ENCODE measurements at regions not wholly inside any gene's neighbourhood (a gene's known extent, or its start where the extent isn't known, plus 50 kb on each side); places are given as distances from the start of the nearest gene placed in this dataset.

DNA sequence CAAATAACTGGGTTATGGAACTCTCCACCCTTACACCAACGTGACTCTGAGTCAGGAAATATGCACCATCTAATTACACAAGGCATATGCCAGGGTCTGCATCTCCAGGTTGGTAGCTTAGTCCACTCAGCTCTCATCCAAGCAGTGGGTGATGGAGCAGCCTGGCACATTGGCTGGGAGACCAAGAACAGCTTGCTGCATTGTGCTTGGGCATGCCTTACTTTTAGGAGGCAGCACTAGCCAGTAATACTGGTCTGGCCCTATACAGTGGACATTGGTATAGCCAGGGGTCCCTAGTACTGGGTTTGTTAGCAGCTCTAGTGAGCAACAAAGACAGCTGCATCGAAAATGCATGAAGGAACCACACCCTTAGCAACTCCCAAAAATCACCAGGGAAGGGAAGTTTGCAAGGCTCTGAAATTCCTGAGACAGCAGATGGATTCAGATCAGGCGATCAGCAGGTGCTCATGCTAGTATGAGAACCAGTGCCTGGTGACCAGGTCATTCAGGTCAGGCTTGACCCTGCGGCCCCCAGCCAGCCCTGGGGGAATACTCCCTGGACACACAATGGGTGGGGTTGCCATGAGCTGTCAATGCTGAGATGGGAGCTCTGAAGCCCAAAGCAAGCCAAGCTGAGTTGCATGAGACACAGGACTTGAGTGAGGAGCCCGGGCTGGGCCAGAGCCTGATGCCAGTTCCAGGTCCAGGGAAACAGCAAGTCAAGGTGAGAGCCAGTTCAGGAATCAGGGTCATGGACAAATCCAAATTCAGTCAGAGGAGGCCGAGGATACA is 217.9 kb upstream of the ZMIZ1 start:
- no peak for DNase-seq

DNA sequence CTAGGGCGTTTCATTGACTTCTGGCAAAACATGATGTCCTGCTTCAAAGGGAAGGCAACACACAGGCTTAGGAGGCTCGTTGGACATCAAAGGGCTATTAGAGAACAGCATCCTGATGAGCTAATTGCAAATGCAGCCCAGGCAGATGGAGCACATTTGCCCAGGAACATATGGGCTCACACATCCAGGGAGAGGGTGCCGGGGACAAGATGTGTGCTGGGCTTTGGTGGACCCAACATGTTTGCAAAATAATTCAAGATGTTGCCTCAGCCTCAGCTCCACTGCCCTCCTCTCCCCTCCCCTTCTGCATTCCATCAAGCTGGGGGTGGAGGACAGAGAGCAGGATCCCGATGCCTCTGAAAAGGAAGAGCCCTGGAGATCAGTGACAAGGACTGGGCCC is 217.1 kb upstream of the ZMIZ1 start:
- no peak for DNase-seq

DNA sequence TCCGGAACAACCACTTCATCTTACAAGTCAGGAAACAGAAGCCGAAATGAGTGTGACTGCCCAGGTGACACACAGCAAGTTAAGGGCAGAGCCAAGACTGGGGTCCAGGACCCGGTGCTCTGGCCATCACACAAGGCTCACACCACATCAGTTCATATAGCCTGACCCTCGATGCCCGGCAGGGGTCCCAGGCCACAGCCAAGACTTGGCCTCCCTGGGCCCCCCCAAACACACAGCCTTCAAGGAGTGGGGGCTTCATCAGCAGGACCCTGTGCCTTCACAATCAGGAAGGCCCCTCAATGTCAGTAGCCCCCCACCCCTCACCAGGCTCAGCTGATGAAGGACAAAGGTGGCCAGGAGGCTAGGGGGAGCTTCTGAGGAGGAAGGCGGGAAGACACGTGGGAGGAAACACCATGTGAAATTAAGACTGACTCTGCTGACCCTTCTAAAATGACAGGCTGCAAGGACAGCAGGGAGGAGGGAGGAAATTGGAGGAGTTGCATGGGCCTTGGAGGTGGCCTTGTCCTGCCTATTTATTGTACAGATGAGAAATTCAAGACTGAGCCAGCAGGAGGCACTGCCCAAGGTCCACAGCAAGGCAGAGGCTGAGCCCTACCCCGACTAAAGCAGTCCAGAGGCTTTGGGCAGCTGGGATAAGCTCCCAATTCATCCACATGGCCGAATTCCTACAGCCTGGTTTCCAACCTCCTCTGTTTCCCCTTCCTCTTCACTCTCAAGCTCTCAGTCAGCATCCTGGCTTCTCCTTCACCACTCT is 216.1 kb upstream of the ZMIZ1 start:
- DNase-seq: peak; percentile 7

DNA sequence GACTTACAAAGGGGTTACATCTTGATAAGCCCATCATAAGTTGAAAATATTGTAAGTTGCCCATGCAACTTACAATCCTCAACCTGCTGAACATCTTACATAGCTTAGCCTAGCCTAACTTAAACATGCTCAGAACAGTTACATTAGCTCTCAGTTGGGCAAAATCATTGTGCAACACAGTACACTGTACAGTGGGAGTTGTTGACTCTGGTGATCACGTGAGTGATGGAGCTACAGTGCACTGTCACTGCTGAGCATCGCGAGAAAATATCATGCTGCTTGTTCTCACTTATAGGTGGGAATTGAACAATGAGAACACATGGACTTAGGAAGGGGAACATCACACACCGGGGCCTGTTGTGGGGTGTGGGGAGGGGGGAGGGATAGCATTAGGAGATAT is 214.9 kb upstream of the ZMIZ1 start:
- DNase-seq: no peak

GRCh38 chr10:78856421-78856820 is 212.3 kb upstream of the ZMIZ1 start:
- DNase-seq: no peak

GRCh38 chr10:78857193-78857592 is 211.6 kb upstream of the ZMIZ1 start:
- DNase-seq: no peak

DNA sequence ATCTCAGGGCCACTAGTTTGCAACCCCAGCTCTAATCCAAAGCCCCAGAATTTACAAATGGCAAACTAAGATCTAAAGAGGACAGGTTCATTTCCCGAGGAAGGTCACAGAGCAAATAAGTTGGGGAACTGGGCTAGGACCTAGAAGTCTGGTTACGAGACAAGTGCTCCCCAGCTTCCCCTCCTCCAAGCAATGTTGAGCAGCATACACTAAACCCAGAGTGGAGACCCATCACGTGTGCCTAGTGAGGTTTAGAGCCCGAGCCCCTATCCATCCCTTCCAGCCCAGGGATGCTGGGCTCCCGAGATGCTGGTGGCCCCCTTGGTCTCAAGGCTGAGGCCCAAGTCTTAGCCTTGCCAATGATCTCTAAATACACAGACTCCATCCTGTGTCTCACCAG is 209.5 kb upstream of the ZMIZ1 start:
- DNase-seq: no peak

DNA sequence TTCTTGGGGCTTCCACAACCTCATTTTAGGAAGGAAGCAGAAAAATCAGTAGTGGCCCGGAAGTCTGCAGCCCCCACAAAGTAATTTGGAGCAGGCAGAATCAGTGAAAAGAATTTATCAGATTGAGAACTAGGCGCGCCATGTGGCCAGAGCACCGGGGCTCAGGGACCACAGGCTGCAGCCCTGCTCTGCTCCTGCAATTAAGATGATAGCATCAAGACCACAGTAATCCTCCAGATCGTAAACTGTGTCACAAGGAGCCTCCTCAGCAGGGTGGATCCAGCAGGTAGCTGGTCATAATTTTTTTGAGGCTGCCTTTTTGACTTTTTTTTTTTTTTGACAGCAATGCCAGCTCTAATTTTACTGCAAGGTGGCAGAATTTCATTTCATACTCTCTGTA is 209.0 kb upstream of the ZMIZ1 start:
- DNase-seq: no peak

DNA sequence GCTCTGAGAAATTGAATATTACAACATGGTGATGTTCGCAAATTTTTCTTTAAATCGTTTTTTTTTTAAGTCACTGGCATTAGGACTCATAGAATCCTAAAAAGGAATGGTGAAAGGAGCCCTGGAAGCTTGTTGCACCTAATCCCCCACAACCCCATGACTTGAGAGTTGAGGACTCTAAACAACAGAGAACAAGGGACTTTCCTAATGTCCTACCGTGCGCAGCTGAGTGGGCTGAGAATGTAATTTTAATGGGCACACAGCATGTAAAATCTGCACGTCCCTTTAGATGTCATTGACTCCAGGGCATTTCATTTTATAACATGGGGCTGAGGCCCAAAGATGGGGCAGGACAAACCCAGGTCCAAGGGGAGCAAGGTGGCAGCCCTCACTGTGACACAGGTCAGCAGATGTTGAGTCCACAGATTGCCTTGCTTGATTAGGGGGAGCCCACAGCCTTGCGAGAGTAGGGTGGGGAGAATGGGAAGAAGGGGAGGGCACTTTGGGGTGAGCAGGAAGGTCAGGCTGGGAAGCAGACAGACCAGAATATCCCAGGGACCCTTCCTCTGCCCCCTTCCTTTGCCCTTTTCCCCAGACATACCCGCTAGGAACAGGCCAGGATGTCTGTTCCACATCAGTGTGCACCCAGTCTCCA is 208.4 kb upstream of the ZMIZ1 start:
- no peak for DNase-seq

DNA sequence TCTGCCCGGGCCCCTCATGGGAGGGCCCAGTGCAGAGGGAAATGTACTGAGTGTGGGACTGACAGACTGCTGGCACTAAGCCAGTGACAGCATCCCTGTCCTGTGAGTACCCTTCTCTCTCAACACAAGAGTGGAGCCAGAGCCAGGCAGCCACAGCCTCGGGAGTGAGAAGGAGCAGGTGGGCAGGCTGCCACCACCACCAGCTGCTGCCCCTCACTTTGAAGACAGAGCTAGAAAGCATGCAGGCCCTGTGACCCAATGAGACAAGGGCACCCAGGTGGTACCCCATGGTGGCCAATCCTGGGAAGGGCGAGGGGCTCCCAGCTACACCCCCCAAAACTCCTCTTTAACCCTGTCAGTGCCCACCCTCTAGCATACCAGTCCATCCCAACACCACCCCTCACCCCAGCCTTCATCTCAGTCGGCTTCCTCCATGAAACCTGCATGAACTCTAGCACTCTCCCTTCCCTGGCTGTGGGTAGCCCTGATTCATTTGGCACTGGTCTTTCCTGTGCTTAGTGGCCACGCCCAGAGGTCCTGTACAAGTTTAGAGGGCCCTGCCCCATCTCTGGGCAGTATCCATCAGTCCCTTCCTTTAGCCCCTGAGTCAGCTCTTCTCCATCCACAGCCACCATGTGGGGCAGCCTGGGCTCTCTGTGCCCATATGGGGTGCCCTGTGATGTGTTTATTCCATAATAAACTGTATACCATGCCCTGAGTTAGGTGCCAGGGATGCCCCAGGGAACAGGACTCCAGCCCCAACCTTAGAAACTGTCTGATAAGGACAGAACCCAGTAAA is 207.0 kb upstream of the ZMIZ1 start:
- no peak for DNase-seq

GRCh38 chr10:78862328-78862640 is 206.5 kb upstream of the ZMIZ1 start:
- no peak for DNase-seq

DNA sequence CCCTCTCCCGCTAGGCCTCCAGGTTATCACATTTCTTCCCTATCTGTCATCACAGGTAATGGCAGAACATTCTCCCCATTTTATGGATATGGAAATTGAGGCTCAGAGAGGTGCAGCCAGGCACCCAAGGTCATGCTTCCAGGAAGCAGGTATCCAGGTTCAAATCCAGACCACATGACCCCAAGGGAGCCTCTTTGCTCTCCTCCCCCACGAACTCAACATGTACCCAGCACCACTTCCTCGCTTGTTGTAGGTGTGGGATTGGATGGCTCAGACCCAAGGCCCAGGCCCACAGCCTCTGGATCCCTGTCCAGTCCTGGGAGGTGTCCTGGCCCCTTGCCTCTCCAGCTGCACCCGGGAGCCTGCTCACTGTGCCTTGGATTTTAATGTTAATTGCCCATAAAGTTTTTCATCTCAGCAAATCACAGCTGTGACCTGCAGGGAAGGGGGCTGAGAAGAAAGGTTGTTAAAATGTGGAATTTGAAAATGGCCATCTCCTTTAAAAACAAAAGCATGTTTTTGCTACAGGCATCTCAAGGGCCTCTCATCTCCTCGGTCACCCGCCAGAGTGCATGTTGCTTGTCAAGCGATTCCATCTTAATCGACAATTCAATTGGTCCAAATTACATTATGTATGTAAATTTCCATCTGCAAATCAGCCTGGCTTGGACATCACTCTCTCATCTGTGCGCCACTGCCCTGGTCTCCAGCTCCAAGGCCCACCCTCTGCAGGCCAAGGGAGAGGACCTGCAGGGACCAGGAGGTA is 205.4 kb upstream of the ZMIZ1 start:
- DNase-seq: no peak

- DNase-seq: no peak
Observed at GRCh38 chr10:78863906-78864239, 204.9 kb upstream of the ZMIZ1 start.

DNA sequence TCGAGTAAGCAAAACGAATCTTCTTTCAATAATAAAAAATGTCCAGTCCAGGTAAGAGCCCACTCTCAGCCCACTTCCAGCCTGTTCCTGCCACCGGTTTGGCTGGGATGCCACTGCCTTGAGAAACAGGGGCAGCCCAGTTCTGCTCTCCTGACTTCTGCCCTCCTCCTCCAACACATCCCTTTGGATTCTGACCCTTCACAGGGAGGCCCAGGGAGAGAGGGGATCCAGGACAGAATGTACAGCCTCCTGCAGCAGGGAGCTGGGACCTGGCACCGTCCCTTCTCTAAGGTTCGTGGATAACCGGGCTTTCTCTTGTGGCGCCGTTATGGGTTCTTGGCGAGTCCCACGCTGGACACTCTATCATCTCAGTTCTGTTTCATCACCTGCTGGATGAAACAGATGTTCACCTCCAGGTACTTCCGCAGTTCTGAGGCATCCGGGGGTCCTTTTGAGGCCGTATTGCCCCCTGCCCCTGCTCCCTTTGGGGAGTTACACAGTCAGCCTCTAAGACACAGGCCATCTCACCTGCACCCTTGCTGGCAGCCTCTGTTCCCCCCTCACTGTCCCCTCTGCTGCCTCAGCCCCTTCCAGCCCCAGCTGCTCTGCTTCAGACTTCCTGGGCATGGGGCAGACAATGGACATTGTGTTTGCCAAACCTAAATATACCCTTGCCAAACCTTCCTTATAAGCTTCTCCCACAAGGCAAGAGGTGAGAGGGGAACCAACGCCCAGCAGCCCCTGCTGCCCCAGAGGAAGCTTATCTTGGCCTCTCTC is 203.8 kb upstream of the ZMIZ1 start:
- DNase-seq: no peak

GRCh38 chr10:78865538-78865875 is 203.3 kb upstream of the ZMIZ1 start:
- DNase-seq: no peak

GRCh38 chr10:78865931-78866717 is 202.6 kb upstream of the ZMIZ1 start:
- DNase-seq: no peak

DNA sequence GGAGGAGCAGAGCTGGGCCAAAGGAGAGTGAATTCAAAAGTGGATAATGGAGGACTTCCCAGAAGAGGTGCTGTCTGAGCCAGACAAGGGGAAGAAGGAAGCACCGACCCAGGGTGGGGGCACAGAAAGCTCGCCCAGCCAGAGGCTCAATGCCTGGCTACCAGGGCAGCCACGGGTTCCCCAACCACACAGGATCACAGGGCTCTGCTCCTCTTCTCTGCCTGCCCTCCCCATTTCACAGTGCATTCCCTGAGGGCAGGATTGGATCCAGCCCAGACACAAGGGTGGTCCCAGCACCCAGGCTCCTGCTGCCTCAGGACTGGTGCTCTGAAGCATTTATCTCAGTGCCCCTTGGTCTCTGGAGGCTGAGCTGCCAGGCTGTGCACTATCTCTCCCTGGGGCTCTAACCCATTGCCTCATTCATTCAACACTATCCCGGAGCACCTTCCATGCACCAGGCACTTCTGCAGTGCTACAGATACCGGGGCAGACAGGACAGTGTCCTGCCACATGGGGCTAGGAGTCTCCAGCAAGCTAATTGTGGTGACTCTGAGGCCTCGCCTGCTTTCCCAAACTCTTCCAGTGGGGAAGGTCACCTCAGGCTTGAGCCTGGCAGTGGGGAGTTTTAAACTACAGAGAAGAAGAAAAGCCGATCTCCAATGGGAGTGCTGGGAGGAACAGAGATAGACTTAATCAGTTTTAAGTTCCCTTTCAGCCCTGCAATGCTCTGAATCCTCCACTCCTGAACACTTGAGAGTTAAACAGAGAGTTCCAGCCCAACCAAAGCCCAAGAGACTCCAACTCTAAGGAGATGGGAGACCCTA is 201.8 kb upstream of the ZMIZ1 start:
- no peak for DNase-seq

GRCh38 chr10:78867555-78867939 is 201.2 kb upstream of the ZMIZ1 start:
- DNase-seq: no peak

DNA sequence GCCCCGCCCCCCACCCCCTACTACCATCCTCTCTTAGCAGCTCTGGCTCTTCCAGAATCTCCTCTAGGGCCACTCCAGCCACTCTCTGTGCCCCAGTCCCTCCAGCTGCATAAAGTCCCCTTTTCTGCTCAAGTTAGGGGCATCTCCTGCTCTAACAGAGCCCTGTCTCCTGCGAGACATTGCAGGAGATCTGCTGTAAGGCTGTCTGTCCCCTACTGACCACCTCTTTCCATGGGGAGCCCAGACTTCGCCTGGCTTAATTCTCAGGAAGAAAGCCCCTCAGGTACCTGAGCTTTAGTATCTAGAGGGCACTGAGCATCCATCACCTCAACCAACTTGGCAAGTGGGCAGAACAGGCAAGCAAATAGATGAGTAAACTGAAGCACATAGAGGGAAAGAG is 200.7 kb upstream of the ZMIZ1 start:
- no peak for DNase-seq

DNA sequence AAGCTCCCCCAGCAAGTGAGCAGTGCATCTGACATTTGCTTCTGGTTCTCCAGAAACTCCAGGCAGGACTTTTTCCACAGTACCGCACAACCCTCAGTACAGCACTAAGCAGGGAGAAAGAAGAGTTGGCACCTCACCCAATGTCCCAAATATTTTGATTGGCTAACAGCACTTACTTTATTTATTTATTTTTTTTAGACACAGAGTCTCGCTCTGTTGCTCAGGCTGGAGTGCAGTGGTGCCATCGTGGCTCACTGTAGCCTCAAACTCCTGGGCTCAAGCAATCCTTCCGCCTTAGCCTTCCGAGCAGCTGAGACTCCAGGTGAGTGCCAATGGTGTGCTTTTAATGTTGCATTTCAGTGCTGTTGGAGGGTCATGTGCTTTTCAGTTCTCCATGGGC is 200.3 kb upstream of the ZMIZ1 start:
- no peak for DNase-seq
